Stimulated activated CD4-positive, alpha-beta T cell treated with anti-CD3 and anti-CD28 coated beads, Interleukin-2, amount 100 ng/mL, for 24 hours (primary cell): ENCODE measurements at regions not wholly inside any gene's neighbourhood (a gene's known extent, or its start where the extent isn't known, plus 50 kb on each side); places are given as distances from the start of the nearest gene placed in this dataset.

Experiments used
- DNase-seq, 2 donors: peaks; one replicate each; pipeline ENCODE4 v3.0.0-alpha.2; 2020

DNA sequence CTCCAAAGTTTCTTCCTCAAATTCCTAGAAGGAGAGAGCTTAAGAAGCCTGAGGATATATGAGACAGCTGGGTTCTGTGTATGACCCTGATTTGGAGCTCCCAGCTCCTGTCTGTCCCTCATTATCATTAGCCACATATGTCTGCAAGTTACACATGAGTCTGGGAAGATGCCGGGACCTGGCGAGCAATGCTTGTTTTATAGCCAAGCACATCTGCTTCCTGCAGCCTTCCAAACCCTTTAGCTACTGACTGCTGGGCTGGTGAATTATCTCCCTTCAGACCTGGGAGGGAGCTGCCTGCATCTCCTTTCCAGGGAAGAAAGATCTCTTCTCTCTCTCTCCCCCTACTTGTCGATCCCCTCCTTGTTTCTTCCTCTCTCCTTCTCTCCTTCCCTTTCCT is 556.7 kb upstream of the BOD1L1 start:
- DNase-seq: no peak

- DNase-seq: no peak
Measured at GRCh38 chr4:14184767-14185166, 557.2 kb upstream of the BOD1L1 start.

- DNase-seq: no peak
Measured at GRCh38 chr4:14188214-14188613, 560.7 kb upstream of the BOD1L1 start.

GRCh38 chr4:14193601-14194000 is 566.1 kb upstream of the BOD1L1 start:
- no peak for DNase-seq

GRCh38 chr4:14196131-14196530 is 568.6 kb upstream of the BOD1L1 start:
- DNase-seq: peak in 1 of 2 donors; percentile 10

GRCh38 chr4:14215116-14215770 is 587.7 kb upstream of the BOD1L1 start:
- no peak for DNase-seq

- DNase-seq: no peak
Measured at GRCh38 chr4:14217401-14217800, 589.9 kb upstream of the BOD1L1 start.

DNA sequence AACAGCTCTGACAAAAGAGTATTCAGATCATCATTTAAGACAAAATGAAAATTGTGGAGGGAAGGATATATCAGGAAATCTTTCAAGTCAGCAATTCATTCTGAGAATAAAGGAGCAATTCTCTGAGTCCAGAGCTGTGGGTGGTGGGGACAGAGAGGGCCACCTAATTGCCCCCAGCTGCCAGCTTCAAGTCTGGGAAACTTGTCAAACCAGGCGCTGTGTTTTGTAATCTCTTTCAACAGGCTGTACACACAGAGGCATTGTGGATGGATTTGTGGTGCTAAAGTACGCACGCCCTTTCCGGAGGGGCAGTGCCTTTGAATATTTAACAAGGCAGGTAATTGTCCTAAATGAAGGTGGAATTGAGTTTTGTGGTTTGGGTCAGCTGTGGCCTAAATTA is 591.1 kb upstream of the BOD1L1 start:
- DNase-seq: no peak

- DNase-seq: no peak
Measured at GRCh38 chr4:14221176-14221575, 593.7 kb upstream of the BOD1L1 start.

GRCh38 chr4:14222377-14223029 is 595.0 kb upstream of the BOD1L1 start:
- DNase-seq: no peak

DNA sequence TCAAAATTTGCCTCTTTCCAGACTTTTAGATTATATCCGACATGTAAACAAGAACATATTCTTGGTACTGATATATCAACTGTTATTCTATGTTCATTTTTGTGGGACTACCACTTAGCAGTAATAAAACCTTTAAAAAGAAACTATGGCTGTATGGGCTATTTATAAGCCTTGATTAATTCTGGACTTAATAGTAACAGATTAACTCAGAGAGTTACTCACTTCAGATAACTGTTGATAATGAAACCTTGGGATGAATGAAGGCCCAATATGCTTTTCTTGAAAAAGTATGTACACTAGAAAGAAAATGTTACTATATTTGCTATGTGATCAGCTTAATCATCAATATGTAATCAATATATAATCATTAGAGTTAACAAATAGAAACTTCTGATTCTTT is 595.9 kb upstream of the BOD1L1 start:
- DNase-seq: no peak

- DNase-seq: no peak
Measured at GRCh38 chr4:14225688-14226207, 598.2 kb upstream of the BOD1L1 start.

GRCh38 chr4:14233126-14233525 is 605.6 kb upstream of the BOD1L1 start:
- DNase-seq: no peak

DNA sequence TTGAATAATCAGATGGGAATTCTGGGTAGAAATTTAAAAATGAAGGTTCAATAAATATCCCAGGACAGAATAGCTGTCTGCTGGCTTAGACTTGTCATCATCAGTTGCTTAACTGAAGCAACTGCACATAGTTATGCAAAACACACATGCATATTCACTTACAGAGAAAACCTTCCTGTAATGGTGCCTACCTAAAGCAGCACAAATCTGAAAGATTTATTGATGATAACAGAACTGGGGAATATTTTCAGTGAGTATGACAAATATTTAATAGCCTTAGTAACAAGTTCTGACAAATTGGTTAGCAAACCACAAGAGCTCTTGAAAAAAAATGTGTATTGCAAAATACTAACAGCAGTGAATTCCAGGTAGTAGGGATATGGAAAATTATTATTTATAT is 606.8 kb upstream of the BOD1L1 start:
- no peak for DNase-seq

- no peak for DNase-seq
Measured at GRCh38 chr4:14236359-14236758, 608.8 kb upstream of the BOD1L1 start.

DNA sequence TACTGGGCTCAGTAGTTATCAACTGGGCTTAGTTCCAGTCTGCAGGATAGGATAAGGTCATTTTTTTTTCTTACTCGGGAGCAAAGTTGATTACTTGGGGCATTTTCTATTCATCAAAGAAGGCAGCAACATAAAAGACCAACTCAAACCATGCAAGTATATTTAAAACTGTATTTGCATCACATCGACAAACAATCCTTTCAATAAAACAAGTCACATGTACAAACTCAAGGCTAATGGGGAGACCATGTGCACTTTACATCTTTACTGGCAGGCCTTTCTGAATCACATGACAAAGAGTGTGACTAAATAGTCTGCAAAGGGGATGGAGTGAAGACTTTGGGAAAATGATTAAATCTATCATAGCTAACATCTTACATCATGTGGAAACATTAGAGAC is 610.4 kb upstream of the BOD1L1 start:
- DNase-seq: no peak

GRCh38 chr4:14241574-14241973 is 614.0 kb upstream of the BOD1L1 start:
- no peak for DNase-seq

DNA sequence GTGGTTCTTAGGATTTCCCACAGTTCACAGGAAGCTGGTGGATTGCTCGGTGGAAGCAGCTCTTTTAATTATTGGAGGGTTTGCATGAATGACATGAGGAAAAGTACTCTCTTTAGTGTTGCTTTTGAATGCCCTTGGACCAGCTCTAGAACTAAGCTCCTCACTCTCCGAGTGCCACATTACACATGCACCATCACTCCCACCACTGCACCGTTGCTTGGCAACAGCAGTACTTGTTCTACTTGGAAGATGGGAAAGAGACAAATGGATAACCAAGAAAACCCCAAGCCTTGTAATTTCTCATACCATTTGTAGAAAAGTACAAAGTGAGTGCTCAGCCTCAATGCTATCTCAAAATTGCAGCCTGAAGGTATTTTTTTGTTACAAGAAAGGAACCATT is 620.2 kb upstream of the BOD1L1 start:
- DNase-seq: no peak

GRCh38 chr4:14249226-14249625 is 621.7 kb upstream of the BOD1L1 start:
- DNase-seq: no peak

DNA sequence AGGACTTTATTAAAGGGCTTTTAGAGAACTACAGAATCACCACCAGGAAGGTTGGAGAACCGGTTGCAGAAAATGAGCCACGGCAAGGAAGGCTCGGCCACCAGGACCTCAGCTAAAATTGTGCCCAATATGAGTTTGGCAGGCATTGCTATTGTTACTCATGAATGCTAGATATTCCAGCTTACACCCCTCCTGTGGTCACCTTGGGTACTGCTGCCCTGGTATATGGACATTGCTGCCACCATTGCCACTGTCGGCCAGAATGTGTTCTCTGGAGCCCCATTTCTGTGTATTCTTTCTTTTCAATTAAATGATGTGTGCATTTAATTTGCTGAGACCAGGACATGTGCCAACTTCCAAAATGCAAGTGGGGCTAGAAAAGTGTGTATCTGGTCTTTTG is 626.7 kb upstream of the BOD1L1 start:
- peak in 1 of 2 donors; percentile 17 for DNase-seq

DNA sequence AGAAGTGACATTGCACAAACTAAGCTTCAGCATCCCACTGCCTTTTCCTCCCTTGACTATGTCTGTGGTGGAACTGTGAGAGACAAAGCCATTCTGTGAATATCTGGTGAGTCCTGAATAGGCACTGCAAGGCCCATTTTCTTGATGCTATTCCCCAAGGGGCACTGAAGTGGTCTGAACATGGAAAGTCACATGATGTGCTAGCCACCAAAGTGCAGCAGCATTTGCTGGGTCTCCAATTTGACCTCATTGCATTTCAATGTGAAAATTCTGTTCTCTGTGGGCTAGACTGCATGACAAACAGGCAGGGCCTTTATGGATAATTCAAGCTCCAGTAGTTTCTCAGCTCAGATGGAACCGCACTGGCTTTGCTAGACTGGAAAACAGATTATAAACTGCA is 627.4 kb upstream of the BOD1L1 start:
- DNase-seq: no peak

DNA sequence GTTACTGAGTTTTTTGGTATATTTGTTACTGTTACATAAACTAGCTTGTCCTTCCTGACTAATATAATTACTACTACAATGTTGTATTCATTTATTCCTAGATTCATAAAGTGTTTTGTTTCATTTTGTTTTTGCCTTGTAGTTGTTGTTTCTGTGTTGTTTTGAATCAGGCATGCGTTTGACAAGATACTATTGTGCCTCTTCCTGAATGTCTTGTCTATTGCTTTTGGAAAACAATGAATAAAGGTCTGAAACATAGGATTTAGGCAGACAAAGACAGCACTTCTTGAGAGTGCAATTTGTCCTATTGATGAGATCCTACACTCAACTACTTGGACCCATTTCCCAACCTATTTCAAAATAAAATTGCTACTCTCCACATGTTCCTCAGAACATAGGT is 630.4 kb upstream of the BOD1L1 start:
- no peak for DNase-seq

GRCh38 chr4:14259936-14260335 is 632.4 kb upstream of the BOD1L1 start:
- no peak for DNase-seq

GRCh38 chr4:14260591-14260990 is 633.1 kb upstream of the BOD1L1 start:
- no peak for DNase-seq

- no peak for DNase-seq
Measured at GRCh38 chr4:14262221-14262620, 634.7 kb upstream of the BOD1L1 start.
